IPS-NIHi11 (cell line): ENCODE measurements at regions not wholly inside any gene's neighbourhood (a gene's known extent, or its start where the extent isn't known, plus 50 kb on each side); places are given as distances from the start of the nearest gene placed in this dataset.

Experiments
- DNase-seq: peaks from one replicate; pipeline ENCODE4 v3.0.0; 2012; ENCODE audit warnings: mixed read lengths, low spot score

DNA sequence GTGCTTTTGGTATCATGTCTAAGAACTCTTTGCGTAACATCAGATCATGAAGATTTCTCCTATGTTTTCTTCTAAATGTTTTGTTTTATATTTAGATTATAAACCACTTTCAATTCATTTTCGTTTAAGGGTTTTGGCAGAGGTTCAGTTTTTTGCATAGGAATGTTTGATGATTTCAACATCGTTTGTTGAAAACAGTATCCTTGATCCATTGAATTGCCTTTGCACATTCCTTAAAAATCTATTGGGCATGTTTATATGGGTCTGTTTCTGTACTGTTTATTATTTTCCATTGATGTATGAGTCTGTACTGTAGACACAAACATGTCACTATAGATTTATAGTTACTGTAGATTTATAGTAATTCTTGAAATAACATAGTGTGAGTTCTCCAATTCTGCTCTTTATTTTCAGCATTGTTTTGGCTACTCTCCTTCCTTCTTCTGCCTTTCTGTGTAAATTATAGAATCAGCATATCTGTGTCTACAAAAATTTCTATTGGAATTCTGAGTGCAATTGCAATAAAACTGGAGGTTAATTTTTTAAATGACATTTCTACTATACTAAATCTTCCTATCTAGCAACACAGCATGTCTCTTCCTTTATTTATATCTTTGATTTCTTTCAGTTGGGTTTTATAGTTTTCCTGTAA, 374.0 kb downstream of the SV2B start:
- DNase-seq, result no peak

DNA sequence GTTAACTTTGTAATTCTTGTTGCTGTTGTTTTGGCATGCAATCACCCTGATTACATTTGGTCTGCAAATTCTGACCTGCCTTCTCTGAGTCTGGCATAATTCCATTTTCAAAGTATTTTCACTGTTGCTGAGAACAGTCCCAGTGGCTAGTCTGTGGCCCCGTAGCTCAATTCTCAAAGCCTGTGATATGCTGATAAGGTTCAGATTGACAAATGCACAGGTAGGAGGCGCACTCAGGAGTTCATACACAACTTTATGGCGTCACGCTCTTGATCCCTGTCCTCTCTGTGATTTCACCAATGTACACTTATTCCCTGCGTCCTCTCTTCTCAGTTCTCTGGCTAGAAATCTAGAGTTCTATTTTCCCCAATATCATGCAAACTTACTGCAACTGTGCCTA, 376.6 kb upstream of the SLCO3A1 start:
- DNase-seq, result no peak

DNA sequence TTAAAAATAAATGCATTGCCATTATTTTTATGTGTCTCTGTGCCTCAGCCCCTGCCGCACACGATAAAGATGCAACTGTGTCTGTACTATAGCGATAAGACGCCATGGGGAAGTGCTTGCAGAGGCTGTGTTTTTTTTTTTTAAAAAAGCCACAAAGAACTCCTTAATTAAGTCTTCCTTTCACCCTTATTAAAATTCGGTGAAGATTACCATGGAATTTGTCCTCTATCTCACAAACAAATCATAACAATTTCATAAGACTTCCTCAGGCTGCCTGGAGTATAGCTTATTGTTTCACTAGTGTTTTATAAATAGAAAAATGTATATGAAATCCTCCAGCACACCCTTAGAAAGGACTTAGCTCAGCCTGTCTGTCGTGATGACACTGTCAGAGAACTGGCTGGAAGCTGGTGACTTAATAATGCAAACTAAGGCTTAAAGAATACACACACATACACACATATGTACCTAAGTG, 374.8 kb upstream of the SLCO3A1 start:
- no peak for DNase-seq

DNA sequence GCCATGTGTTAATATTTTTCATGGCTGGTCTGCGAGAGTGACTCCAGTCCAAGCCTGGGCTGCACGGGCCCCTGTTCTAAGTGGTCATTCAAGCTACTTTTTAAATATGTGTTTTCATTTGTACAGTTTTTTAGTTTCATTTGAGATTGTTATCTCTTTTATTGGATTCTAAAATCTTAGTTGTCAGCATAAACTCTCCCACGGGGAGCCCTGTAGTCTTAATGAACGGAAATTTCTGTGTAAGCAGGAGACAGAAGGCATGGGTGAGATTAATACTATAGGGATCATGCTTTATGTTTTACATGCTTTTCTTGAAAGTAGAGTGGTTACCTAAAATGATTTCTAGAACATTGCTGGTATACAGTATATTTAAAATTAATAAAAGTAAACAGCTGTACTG, 373.1 kb upstream of the SLCO3A1 start:
- DNase-seq, result no peak

DNA sequence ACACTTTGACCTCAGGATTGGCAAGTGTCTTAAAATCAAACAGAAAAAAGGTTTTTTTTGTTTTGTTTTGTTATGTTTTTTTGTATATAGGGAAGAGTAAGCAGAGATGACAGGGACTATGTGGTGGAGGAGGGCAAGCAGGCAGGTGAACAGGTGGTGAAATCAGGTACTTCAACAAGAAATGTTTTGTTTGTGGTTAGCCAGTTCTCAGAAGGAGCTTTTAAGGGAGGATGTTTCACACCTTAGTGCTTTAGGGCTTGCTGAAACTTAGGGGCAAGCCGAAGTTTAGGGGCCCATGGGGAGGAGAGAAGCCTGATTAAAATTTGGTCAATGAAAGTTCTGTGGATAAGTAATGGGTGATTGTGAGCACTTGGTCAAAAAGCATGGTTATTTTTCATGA, 370.7 kb upstream of the SLCO3A1 start:
- no peak for DNase-seq

DNA sequence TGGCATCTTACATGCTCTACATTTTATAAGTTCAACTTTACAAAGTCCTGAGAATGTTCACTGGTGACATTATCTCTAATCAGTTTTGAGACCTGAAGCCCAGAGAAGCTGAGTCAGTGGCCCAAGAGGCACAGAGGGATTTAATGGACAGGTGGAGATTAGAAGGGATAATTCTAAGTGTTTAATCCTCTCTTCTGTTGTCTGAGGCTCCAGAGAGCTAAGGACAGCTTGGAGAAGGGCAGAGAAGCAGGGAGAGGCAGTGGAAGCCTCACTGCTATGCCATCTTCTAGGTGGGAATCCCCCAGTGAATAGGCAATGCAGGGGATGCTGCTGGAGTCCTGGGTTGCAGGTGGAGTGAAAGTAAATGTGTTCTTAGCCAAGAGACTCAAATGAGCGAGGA, 369.4 kb upstream of the SLCO3A1 start:
- no peak for DNase-seq

DNA sequence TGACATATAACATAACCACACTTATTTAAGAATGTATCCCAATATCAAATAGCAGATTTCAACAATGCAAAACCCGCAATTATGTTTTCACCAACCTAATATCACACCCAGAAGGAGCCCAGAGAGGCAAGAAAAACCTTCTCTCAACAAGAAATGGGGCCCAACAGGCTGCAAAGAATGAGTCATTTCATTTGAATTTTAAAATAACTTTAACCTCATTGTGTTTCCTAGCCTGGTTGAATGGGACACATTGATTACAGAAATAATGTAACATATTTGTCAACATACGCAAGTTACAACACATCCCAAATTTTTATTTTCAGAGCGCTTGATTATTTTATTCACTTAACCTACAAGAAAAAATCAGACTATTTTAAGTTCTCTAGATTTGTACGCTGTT, 365.1 kb upstream of the SLCO3A1 start:
- no peak for DNase-seq

DNA sequence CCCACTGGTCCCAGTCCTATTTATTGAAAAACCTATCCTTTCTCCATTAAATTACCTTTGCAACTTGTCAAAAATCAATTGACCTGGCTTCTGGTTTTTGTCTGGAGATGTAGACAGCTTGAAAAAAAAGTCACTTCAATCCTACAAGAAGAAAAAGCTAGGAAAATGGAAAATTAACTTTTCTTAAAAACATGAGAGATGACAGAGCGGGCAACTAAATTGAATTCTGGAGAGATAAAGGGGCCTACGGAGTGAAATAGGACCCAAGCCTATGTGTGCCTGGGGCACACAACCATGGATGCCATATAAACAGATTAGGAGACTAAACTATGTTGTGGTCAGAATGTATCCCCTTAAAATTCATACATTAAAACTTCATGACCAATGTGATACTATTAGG, 363.3 kb upstream of the SLCO3A1 start:
- no peak for DNase-seq

DNA sequence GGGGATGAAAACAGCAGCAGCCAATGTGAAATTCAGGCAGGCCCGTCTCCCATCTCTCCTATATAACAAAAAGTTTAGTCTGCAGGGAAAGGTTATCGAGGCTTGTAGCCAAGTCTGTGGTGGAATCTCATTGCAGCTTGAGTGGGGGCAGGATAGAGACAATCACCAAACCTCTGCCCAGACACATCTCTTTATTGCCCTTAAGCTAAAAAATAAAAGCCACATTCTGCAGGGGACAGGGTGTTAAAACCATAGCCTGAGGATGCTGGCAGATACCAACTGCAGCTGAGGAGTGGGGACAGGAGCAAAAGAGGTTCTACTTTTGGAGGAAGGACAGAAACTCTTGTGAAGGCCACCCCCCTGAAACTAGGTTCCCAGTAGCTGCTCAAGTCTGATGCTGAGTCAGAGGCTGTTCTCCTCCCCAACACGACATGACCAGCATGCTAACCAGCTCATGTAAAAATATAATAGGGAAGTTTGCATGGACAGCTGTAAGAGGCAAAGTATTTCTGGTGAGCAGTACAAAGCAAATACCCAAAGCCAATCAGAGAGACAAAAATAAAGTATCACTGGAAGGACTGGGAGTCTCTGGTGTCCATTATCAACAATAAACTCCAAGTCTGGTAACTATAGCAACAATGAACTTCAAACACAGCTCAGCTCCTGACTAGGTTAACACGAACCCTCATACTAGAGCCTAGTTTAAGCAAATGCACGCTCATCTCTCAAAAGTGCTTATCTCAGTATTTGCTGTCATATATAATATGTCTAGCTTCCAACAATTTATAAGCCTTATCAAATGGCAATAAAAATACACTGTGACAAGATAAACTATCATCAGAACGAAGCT, 362.2 kb upstream of the SLCO3A1 start:
- no peak for DNase-seq

DNA sequence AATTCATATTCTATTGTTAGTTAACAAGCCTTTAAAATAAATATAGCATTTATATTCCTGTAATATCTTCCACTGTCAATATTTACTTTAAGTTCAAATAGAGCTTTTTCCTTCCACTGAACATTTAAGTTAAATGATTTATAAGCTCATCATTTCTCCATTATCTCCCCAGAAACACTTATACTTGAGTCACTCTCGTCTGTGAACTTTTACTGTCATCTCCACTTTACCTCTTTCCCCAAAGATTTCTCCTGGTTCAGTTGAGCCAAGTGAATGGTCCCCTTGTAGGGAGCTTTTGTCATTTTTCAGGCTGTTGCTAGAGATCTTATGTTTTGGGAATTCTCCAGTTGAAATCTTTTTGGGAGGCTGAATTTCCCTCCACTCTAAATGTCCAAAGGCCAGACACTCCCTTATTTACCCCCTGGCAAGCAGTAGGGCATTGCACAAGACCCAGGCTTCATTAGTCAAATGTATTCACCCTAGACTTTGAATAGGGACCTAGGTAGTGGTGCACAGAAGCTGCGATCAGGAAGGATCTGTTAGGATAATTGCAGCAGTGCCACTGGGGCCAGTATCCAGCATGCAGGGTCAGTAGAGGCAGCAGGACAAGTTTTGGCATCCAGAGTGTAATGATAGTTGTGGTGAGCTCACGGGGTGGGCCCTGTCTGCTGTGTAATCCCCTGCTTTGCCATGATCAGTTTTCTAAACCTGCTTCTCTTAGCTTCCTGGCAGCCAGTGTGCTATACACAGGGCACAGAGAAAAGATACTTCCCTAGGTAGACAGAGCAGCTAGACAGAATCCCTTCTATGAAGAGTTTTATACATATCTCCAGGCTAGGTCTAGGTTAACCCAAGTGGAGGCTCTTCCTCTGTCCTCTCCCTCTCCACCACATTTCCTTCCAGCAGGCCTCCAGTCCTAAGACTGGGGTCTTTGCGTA, 356.5 kb upstream of the SLCO3A1 start:
- DNase-seq, result no peak

DNA sequence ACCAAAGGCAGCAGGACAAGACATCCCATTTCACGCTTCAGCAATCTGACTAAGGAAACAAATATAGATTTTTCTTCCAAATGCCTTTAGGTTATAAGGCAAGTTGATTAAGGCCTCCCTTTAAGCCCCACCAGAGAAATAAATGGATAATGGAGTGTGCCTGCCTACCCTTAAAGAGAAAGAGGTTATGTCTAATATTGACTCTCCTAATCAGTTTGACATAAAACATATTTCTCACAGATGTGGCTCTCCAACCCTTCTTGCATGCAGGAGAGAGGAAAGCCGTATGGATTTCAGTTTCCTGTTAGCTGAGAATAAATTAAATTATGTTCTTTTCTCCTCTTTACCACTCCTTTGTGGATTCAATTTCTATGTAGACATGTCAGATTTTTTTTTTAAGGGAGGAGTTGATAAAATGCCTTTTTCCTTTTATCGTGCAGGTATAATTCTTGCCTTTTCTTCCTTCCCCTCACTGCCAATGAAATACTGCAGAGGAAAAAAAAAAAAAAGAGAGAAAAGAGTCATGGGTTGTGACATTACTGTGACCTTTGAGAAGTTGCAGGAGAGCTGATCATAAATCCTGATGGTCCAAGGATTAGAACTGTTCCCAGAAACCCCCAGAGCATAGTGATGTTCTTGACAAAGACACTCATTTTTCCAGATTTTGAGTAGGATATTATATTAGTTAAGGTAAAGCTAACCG, 355.3 kb upstream of the SLCO3A1 start:
- DNase-seq, result no peak

DNA sequence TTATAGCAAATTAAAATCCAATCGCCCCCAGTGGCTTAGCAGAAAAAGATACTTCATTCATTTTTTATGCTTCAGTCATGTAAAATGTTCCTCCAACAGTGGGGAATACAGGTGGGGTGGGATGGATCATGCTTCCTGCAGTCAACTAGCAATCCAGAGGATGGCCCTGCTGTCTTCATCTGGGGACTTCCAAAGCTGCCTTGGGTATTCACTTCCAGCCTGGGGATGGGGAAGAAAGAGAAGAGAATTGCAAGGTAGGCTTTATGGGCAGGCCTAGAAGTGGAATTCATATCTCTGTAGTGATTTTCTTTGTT, 354.8 kb upstream of the SLCO3A1 start:
- no peak for DNase-seq

DNA sequence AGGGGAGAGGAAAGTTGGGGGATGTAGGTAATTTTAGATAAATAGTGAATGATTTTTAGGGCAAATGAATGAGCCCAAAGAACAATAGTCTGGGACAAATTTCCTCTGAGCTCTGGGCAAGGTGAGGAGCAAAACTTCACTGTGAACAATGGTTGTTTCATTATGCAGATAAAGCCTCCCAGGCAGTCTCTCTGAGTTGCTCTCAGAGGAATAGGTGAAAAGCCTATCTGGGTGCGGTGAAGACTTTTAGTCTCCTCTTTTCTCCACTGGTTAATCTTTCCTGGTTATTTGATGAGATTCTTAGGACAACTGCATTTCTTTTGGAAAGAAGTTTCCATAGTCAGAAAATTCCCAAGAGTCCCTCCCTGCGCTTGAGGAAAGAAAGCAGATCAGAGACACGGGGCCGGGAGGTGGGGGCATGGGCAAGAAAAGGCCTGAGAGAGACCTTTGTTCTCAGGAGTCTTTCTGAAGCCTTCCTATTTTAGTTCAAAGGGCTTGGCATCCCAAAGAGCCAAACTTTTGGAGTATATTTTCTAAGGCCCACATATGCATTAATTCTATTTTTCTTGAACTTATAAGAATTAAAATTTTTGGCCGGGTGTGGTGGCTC, 353.6 kb upstream of the SLCO3A1 start:
- DNase-seq, result no peak

DNA sequence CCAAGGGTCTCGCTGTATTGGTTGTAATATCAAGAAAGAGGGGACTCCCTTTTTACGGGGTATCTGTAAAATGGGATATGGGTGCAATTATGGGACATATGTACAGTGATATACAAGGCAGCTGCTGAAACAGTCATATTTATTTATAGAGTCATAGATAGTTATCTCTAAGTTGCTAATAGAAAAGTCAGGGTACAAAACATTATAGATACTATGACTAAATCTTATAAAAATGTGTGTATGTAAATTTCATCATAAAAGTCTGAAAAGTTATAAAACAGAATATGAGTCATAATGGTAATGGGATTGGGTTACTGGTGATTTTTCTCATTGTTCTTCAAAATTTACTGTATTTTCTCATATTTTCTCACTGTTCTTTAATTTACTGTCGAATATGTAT, 344.9 kb upstream of the SLCO3A1 start:
- DNase-seq, result no peak

DNA sequence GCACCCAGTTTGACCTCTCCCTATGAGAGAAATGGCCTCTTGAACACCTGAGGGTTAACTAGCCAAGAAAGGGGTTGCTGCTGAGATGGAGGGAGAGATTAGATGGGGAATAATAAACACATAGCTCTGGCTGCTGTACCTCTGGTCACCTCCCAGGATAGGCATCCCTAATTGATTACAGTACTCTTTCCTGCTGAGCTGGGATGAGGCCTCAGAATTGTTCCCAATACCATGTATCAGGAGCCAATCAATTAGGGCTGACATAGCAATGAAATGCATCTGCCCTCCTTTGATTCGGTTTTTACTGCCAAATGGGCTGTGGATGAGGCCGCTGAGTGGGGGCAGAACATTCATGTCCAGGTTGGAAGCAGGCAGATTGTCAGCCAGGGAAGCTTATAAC, 339.4 kb upstream of the SLCO3A1 start:
- no peak for DNase-seq

DNA sequence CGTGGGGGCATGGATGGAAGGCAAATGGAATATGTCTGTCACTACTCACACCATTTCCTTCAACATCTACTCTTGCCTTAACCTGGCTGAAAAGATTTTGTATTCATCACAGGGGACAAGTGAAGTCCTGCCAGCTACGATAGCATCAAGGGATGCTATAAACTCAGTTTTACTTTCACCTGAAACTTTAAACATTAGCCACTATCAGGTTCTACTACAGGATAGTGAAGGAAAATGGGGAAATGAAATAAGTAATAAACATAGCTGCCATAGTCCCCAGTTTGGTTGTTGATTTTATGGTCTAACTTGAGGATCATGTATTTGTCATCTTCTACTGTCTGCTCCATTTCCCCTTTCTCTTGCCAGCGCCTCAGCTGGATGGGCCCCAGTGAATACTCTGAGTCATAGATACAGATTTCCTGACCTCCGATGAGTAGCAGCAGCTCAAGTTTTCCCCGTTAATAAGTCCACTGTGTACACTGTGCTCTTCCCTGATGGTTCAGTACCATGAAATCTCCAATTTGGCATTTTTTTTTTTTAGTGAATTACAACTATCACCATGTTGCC, 338.2 kb upstream of the SLCO3A1 start:
- no peak for DNase-seq

DNA sequence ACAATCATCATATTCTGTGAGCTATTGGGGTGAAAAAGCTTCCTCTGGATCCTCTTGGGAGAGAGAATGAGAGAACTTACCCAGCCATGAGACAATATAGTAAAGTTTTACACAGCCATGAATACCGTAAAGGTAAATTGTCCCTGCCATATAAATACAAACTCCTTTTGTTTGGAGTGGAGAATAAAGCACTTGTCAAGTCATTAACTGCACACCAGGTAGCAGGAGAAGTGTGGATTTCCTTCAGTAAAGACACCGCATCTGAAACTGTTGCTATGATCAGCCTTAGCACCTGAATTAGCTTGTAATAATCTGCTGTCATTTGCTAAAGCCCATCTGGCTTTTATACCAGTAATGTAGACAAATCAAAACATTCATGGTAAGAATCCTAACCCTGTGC, 336.6 kb upstream of the SLCO3A1 start:
- DNase-seq, result no peak

DNA sequence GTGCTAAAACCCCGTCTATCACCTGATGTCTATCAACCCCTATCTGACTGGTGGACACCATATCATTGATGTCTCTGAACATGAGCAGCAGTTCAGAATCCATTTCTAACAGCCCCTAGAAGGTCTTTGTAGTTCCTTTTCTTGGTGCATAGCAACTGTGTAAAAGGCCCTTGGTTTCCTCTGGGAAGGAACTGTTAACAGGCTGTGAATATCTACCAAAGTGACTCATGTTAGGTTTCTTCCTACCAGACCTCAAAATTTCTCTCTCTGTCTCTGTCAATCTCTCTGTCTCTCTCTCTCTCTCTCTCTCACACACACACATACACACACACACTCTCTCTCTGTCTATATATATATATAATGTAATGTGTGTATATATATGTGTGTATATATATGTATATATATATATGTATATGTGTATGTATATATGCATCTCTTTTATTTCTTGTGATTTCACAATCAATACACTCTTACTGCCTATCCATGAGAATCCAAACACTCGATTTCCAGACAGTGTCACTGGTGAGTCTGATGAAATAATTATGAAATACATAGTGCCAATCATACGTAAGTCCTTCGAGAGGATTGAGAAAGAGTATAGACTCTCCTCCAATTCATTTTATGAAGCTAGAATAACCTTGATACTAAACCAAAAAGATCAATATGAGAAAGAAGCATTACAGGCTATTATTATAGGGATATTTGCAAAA, 335.9 kb upstream of the SLCO3A1 start:
- DNase-seq, result no peak

DNA sequence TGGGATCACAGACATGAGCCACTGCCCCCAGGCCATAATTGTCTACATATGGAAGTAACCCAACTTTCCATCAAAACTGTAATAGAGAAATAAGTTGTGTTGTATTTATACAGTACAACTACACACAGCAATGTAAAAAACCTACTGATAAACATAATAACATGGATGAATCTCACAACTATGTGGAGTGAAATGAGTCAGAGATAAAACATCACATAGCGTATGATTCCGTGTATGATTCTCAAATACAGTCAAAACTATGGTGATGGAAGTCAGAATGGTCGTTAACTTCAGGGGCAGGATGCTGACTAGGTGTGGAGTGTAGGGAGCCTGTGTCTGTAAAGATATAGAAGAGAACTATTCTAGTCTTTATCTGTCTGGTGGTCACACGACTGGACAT, 332.7 kb upstream of the SLCO3A1 start:
- DNase-seq, result no peak

DNA sequence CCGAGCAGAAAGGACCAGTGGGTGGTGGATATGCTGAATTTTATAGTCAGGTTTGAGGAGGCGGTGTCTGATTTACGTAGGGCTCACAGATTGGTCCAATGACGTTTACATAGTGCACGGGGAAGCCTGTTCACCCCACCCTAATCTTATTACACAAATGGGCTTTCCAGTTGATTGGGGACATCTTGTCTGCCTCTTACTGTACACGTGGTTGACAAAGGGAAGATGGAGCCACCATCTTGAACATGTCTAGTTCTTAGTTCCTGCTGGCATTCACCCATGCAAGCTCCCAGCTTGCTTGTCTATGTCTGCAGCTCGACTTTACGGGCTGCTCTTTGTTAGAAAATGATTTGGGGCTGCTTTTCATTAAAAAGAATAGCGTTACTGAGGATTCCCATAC, 332.0 kb upstream of the SLCO3A1 start:
- no peak for DNase-seq

DNA sequence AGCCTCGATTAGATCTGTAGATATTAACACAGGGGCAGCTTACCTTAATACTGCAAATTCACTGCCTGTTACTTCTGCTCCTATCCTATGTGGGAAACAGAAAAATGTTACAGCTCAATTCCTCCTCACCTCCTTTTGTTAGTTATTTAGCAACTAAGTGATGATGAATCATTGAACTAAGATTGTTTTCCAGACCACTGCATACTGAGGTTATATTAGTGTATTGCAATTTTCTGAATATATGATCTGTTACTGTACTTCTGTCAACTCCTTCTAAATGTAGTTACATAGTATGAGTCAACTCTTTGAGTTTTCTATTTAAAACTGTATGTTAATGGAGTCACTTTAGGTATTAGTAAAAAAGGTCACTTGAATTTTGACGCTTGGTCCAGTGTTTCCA, 331.5 kb upstream of the SLCO3A1 start:
- DNase-seq, result no peak
